HepG2 (cell line): ENCODE measurements at regions not wholly inside any gene's neighbourhood (a gene's known extent, or its start where the extent isn't known, plus 50 kb on each side); places are given as distances from the start of the nearest gene placed in this dataset.

Experiments used
- CC2D1A ChIP-seq: sonication (generic); formaldehyde crosslinking; IDR thresholded peaks from 2 replicates; pipeline ENCODE4 v1.8.1; 2023; ENCODE audit warnings: mild to moderate bottlenecking, missing genetic modification reagents
- JUNB ChIP-seq: sonication (generic); formaldehyde crosslinking; IDR thresholded peaks from 2 replicates; pipeline ENCODE4 v1.8.0; 2022; ENCODE audit warnings: missing genetic modification reagents, mild to moderate bottlenecking, borderline replicate concordance
- POLR2A ChIP-seq, 2 experiments: IDR thresholded peaks; 2 replicates each; pipeline ENCODE4 v1.6.1; 2011; ENCODE audit warnings: low read depth in 2 of 2, low read length in 2 of 2, mild to moderate bottlenecking in 1 of 2, moderate library complexity in 1 of 2; ENCODE audit not compliant: insufficient read depth in 1 of 2
- ZNF207 ChIP-seq: fragments of 450-650 bp; IDR thresholded peaks from 2 replicates; pipeline ENCODE4 v1.6.1; 2016; ENCODE audit warnings: antibody characterized with exemption, borderline replicate concordance
- ZZZ3 ChIP-seq: sonication (generic); formaldehyde crosslinking; IDR thresholded peaks from 2 replicates; pipeline ENCODE4 v1.4.0; 2020; ENCODE audit warnings: missing genetic modification reagents, mild to moderate bottlenecking, borderline replicate concordance
- TF ChIP-seq, protein P1 (sequence below), 2 experiments: IDR thresholded peaks; 2 replicates each; pipeline ENCODE4 v1.6.1; 2011 to 2012; ENCODE audit warnings: low read length in 2 of 2, borderline replicate concordance in 1 of 2, low read depth in 1 of 2, mild to moderate bottlenecking in 1 of 2, moderate library complexity in 1 of 2

DNA sequence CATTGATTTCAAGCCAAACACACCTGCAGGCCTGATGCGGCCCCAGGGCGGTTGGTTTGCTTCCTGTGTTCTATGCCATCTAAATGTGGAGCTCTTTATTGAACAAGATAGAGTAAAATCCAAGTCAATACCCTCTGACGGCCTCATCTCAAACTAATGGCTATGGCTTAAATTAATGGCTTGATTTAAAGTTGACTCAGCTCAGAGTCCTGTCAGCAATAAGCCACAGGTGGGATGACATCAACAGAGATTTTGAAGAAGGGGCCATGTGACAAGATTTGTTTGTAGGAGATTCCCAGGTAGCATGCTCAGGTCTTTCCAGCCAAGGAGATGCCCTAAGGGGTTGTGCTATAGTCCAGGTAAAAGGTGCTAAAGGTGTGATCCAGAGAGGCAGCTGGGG, 66.7 kb upstream of the ZNF32 start:
- TF ChIP-seq POLR2A (IDR thresholded peaks at IDR 0.05; ENCODE audit: insufficient read depth in 1 of 2, low read depth in 2 of 2, low read length in 2 of 2) (no peak), JUNB (no peak), ZZZ3 (no peak), CC2D1A (CRISPR knock-in tag) (no peak), ZNF207 (no peak)
- TF ChIP-seq, protein P1, sequence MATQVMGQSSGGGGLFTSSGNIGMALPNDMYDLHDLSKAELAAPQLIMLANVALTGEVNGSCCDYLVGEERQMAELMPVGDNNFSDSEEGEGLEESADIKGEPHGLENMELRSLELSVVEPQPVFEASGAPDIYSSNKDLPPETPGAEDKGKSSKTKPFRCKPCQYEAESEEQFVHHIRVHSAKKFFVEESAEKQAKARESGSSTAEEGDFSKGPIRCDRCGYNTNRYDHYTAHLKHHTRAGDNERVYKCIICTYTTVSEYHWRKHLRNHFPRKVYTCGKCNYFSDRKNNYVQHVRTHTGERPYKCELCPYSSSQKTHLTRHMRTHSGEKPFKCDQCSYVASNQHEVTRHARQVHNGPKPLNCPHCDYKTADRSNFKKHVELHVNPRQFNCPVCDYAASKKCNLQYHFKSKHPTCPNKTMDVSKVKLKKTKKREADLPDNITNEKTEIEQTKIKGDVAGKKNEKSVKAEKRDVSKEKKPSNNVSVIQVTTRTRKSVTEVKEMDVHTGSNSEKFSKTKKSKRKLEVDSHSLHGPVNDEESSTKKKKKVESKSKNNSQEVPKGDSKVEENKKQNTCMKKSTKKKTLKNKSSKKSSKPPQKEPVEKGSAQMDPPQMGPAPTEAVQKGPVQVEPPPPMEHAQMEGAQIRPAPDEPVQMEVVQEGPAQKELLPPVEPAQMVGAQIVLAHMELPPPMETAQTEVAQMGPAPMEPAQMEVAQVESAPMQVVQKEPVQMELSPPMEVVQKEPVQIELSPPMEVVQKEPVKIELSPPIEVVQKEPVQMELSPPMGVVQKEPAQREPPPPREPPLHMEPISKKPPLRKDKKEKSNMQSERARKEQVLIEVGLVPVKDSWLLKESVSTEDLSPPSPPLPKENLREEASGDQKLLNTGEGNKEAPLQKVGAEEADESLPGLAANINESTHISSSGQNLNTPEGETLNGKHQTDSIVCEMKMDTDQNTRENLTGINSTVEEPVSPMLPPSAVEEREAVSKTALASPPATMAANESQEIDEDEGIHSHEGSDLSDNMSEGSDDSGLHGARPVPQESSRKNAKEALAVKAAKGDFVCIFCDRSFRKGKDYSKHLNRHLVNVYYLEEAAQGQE (IDR thresholded peaks at IDR 0.05; ENCODE audit: borderline replicate concordance in 1 of 2, low read depth in 1 of 2, low read length in 2 of 2): no peak
